HFF-Myc (cell line): ENCODE measurements at regions not wholly inside any gene's neighbourhood (a gene's known extent, or its start where the extent isn't known, plus 50 kb on each side); places are given as distances from the start of the nearest gene placed in this dataset.

Experiments
- DNase-seq: peaks from one replicate; pipeline ENCODE4 v3.0.0-alpha.2; 2011; ENCODE audit warnings: low read depth; ENCODE audit errors: extremely low read depth
- H3K4me3 ChIP-seq: replicated peaks from 2 replicates; pipeline ENCODE4 v1.5.1; 2011; ENCODE audit warnings: low read depth, mild to moderate bottlenecking, control low read depth, low read length
- CTCF ChIP-seq: IDR thresholded peaks from 2 replicates; pipeline ENCODE4 v1.5.1; 2012; ENCODE audit warnings: mild to moderate bottlenecking, low read depth, low read length, control low read depth; ENCODE audit errors: missing control alignments

- no peak for TF ChIP-seq CTCF
- no peak overlapping the region for H3K4me3 ChIP-seq
- DNase-seq = no peak
These were observed 219.8 kb upstream of the PPP1R3A start for GRCh38 chr7:114138587-114138986.

- H3K4me3 ChIP-seq = no peak overlapping the region
- no peak for DNase-seq
- no peak for TF ChIP-seq CTCF
These were observed 214.9 kb upstream of the PPP1R3A start for GRCh38 chr7:114133717-114134116.

- no peak for TF ChIP-seq CTCF
- DNase-seq = no peak
- H3K4me3 ChIP-seq = no peak overlapping the region
These were observed 212.1 kb upstream of the PPP1R3A start for GRCh38 chr7:114130866-114131265.

GRCh38 chr7:114128880-114129279 lies 210.1 kb upstream of the PPP1R3A start:
- no peak overlapping the region for H3K4me3 ChIP-seq
- no peak for DNase-seq
- no peak for TF ChIP-seq CTCF

- no peak overlapping the region for H3K4me3 ChIP-seq
- no peak for TF ChIP-seq CTCF
These were observed 207.3 kb upstream of the PPP1R3A start for GRCh38 chr7:114126095-114126494.

GRCh38 chr7:114112806-114113205 lies 194.0 kb upstream of the PPP1R3A start:
- DNase-seq = no peak
- no peak for TF ChIP-seq CTCF
- H3K4me3 ChIP-seq = no peak overlapping the region

More at GRCh38 chr7:114126095-114126494, 207.3 kb upstream of the PPP1R3A start:
- no peak for DNase-seq

GRCh38 chr7:114110666-114111065 lies 191.9 kb upstream of the PPP1R3A start:
- no peak for TF ChIP-seq CTCF
- no peak overlapping the region for H3K4me3 ChIP-seq
- no peak for DNase-seq
